ENCODE measurements at regions not wholly inside any gene's neighbourhood (a gene's known extent, or its start where the extent isn't known, plus 50 kb on each side); places are given as distances from the start of the nearest gene placed in this dataset.

- no peak overlapping the region for H3K4me2 ChIP-seq (ENCODE audit: low read length)
- H3K4me1 ChIP-seq, result no peaks in the 10 kb centered on the region
- H3K36me3 ChIP-seq (ENCODE audit: control insufficient read depth, insufficient read depth, low read length), result no peaks in the 10 kb centered on the region
- no peak overlapping the region for H2AFZ ChIP-seq
- no peaks in the 10 kb centered on the region for H3K79me2 ChIP-seq
- H3K9ac ChIP-seq, result no peak overlapping the region
- no peaks in the 10 kb centered on the region for H3K9me3 ChIP-seq (ENCODE audit: control insufficient read depth, low read length)
- H3K27me3 ChIP-seq (ENCODE audit: control insufficient read depth, insufficient read depth, low read length), result no peaks in the 10 kb centered on the region
- H3K4me3 ChIP-seq (ENCODE audit: low read depth, low read length), result no peak overlapping the region
- H3K27ac ChIP-seq, result no peak overlapping the region
- TF ChIP-seq CTCF (IDR thresholded peaks at IDR 0.05), result no peak
Measured at GRCh38 chr6:122126894-122127293, 272.6 kb upstream of the HSF2 start.

GRCh38 chr6:122128445-122128844 is 271.0 kb upstream of the HSF2 start:
- Histone ChIP-seq H2AFZ (no peak overlapping the region), H3K79me2 (no peaks in the 10 kb centered on the region), H3K27me3 (ENCODE audit: control insufficient read depth, insufficient read depth, low read length) (no peaks in the 10 kb centered on the region), H3K9me3 (ENCODE audit: control insufficient read depth, low read length) (no peaks in the 10 kb centered on the region), H3K27ac (no peak overlapping the region), H3K4me2 (ENCODE audit: low read length) (no peak overlapping the region), H3K4me3 (ENCODE audit: low read depth, low read length) (no peak overlapping the region), H3K36me3 (ENCODE audit: control insufficient read depth, insufficient read depth, low read length) (no peaks in the 10 kb centered on the region), H3K9ac (no peak overlapping the region), H3K4me1 (no peaks in the 10 kb centered on the region)
- TF ChIP-seq CTCF (IDR thresholded peaks at IDR 0.05), result no peak

DNA sequence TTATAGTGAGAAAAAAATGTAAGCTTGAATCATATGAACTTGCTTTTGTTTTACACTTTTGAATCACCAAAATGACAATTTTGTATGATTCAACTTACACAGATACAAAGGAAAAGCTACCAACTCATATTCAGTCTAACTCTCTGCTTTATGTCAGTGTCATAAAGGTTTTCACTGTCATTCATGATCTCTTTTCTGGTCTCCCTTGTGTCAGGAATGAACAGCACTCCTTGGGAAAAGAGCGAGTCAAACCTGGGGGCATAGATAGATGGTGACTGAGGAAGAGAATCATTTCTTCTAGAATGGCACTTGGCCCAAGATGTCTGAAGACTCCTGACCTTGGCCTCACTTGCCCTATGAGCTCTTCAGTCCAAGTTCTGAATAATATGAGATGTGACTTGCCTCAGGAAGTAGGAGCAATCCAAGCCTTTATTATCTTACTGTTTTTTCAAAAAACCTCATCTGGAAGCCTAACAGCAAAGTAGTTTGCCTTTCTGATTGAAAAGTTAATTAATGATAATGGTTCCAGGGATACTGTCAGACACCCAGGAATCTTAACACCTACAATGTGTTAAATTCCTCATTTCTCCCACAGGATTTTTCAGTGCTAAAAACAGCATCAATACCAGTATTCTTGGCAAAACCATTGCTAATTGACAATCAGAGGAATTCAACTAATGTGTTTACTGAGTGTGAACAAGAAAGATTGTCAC is 270.0 kb upstream of the HSF2 start:
- Histone ChIP-seq H3K4me2 (ENCODE audit: low read length) (no peak overlapping the region), H3K4me1 (no peaks in the 10 kb centered on the region), H3K9ac (no peak overlapping the region), H3K36me3 (ENCODE audit: control insufficient read depth, insufficient read depth, low read length) (no peaks in the 10 kb centered on the region), H3K79me2 (no peaks in the 10 kb centered on the region), H3K27me3 (ENCODE audit: control insufficient read depth, insufficient read depth, low read length) (no peaks in the 10 kb centered on the region), H3K9me3 (ENCODE audit: control insufficient read depth, low read length) (no peaks in the 10 kb centered on the region), H2AFZ (no peak overlapping the region), H3K4me3 (ENCODE audit: low read depth, low read length) (no peak overlapping the region), H3K27ac (no peak overlapping the region)
- TF ChIP-seq CTCF (IDR thresholded peaks at IDR 0.05), result no peak

GRCh38 chr6:122130026-122130348 is 269.5 kb upstream of the HSF2 start:
- H3K9ac ChIP-seq, result no peak overlapping the region
- H3K9me3 ChIP-seq (ENCODE audit: control insufficient read depth, low read length), result no peaks in the 10 kb centered on the region
- H3K27me3 ChIP-seq (ENCODE audit: control insufficient read depth, insufficient read depth, low read length), result no peaks in the 10 kb centered on the region
- H3K27ac ChIP-seq, result no peak overlapping the region
- no peak overlapping the region for H3K4me3 ChIP-seq (ENCODE audit: low read depth, low read length)
- no peak for TF ChIP-seq CTCF (IDR thresholded peaks at IDR 0.05)
- H2AFZ ChIP-seq, result no peak overlapping the region
- no peaks in the 10 kb centered on the region for H3K79me2 ChIP-seq
- no peak overlapping the region for H3K4me2 ChIP-seq (ENCODE audit: low read length)
- no peaks in the 10 kb centered on the region for H3K4me1 ChIP-seq
- no peaks in the 10 kb centered on the region for H3K36me3 ChIP-seq (ENCODE audit: control insufficient read depth, insufficient read depth, low read length)

DNA sequence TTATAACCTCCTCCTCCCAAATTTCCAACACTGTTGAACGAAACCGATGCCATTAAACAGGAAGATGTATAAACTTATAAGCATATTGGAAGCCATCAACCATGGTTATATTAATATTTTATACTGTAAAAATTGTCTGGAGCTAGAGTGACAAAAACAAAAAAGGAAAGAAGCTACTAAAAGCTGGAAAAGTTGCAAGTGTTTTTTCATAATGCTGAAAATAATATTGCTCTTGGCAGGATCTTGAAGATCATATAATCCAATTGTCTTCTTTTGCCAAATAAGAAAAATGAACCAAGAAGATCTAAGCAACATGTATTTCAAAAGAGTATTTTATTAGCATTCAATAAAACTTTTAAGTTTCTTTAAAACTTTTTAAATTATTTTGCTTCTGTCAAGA is 268.9 kb upstream of the HSF2 start:
- H2AFZ ChIP-seq, result no peak overlapping the region
- no peaks in the 10 kb centered on the region for H3K9me3 ChIP-seq (ENCODE audit: control insufficient read depth, low read length)
- H3K36me3 ChIP-seq (ENCODE audit: control insufficient read depth, insufficient read depth, low read length), result no peaks in the 10 kb centered on the region
- H3K27me3 ChIP-seq (ENCODE audit: control insufficient read depth, insufficient read depth, low read length), result no peaks in the 10 kb centered on the region
- H3K27ac ChIP-seq, result no peak overlapping the region
- H3K9ac ChIP-seq, result no peak overlapping the region
- H3K79me2 ChIP-seq, result no peaks in the 10 kb centered on the region
- no peaks in the 10 kb centered on the region for H3K4me1 ChIP-seq
- H3K4me3 ChIP-seq (ENCODE audit: low read depth, low read length), result no peak overlapping the region
- no peak overlapping the region for H3K4me2 ChIP-seq (ENCODE audit: low read length)
- TF ChIP-seq CTCF (IDR thresholded peaks at IDR 0.05), result no peak

All from parathyroid adenoma (tissue), 2 donors.